ENCODE measurements at regions not wholly inside any gene's neighbourhood (a gene's known extent, or its start where the extent isn't known, plus 50 kb on each side); places are given as distances from the start of the nearest gene placed in this dataset.
"Not testable (repeated sequence)": the region's sequence is repeated elsewhere in the genome, so short reads cannot be mapped to it uniquely, and the experiment has no call there.

DNA sequence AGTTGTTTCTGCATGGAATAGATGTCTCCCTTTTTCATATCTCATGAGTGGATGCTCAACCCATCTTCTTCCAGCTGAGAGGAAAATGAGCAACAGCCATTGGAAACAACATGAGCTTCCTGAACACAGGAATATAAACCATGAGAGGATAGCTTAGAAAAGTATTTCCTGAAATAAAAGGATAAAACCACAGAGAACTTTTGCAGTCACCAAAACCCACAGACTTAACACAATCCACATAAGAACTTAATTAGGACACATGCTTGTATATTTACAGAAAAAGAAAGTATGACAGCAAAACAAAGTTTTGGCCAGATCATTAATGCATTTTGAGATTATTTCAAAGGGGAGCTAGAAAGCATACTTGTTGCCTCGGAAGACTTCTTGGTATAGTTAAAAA lies 180.5 kb upstream of the RASGRP1 start:
- peak; percentile 44 for DNase-seq

DNA sequence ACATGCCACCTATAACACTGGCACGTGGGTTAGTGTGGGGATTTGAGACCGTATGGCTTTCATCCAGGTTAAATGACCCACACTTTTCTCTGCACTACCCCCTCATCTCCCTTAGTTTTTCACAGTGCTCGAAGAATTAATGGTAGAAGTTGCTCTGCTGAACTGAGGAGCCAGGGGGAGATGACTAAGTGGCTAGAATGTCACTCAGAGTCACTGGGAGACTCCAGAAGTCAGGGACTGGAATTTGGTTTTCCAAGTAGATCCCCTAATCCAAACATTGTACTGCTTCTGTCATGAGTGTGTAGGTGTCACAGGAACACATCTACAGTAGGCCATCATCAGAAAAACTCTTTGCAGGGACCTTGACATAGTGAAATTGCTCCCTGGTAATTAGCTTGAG lies 181.0 kb upstream of the RASGRP1 start:
- no peak for DNase-seq

DNA sequence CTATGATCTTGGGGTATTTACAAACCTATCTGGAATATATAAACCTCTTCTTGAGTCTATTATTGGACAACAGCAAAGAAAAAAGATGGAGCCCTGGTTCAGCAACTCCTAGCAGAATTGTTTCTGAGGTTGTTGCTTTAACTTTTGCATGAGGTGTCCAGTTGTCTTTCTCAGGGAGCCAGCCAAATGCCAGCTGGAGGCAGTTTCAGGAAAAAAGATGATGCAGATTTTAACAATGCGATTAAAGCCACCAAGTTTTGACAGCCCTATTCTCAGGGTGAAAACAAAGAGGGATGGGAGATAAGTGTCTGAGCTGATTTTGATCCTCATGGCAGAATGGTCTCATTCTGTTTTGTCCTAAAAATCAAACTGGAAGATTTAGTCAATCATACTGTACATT lies 181.6 kb upstream of the RASGRP1 start:
- DNase-seq, result no peak

- no peak for DNase-seq
Observed at GRCh38 chr15:38748710-38749109, 184.1 kb upstream of the RASGRP1 start.

DNA sequence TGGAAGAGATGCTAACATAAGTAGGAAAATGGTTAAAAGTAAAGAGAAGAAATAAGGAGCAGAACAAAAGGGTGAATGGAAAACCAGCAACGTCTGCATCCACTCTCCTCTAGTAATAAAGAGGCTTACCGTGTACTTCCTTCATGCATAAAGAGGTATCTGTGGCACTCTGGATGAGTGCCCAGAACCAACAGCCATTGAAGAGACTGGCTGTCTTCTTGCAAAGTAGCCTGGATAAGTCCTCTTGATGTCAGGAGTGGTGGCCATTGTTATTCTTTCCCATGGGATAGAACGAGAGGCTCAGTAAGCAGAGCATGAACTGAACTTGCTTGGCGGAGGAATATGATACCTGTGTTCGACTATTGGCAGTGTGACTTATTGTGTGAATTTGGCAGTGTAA lies 186.2 kb upstream of the RASGRP1 start:
- DNase-seq, result no peak

DNA sequence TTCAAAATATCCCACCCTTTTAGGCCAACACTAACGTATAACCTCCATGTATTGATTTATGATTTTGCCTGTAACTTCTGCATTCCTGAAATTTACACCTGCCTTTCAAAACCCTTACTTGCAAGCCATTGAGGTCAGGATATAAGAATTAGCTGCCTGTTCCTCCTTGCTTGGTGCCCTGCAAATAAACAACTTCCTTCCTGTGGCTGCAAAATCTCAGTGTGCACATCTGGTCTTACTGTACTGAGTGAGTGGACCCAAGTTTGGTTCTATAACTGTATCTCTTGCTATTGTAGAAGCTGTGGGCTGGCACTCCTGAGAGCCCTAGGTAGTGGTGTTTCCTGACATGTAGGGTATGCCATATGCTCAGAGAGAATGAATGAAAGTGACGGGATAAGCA lies 191.1 kb upstream of the RASGRP1 start:
- DNase-seq, result no peak

GRCh38 chr15:38756441-38756840 lies 191.8 kb upstream of the RASGRP1 start:
- no peak for DNase-seq

- no peak for DNase-seq
Observed at GRCh38 chr15:38758043-38758442, 193.4 kb upstream of the RASGRP1 start.

- no peak for DNase-seq
Observed at GRCh38 chr15:38761681-38762080, 197.1 kb upstream of the RASGRP1 start.

- DNase-seq, result no peak
Observed at GRCh38 chr15:38768970-38769369, 204.4 kb upstream of the RASGRP1 start.

- no peak for DNase-seq
Observed at GRCh38 chr15:38769492-38769891, 204.9 kb upstream of the RASGRP1 start.

DNA sequence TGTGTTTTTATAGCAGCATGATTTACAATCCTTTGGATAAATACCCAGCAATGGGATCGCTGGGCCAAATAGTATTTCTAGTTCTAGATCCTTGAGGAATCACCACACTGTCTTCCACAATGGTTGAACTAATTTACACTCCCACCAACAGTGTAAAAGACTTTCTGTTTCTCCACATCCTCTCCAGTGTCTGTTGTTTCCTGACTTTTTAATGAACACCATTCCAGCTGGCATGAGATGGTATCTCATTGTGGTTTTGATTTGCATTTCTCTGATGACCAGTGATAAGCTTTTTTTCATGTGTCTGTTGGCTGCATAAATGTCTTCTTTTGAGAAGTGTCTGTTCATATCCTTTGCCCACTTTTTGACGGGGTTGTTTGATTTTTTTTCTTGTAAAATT lies 209.5 kb upstream of the RASGRP1 start:
- DNase-seq, result not testable (repeated sequence)

- no peak for DNase-seq
Observed at GRCh38 chr15:38781196-38781595, 216.6 kb upstream of the RASGRP1 start.

DNA sequence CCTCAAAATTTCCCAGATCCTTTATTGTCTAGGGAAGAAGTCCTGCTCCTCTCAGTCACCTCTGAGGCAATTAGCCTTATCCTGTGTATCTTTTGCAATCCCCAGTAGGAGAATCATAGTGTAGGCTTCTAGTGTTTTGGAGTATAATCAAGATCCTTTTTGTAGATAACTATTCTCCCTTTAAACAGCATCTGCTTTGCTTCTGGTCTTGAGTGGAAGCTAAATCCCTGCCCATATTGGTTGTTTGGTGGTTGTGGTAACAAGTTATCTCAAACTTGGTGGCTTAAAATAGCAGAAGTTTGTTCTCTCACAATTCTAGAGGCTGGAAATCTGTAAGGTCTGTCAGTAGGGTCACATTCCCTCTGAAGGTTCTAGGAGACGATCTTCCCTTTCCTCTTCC lies 217.5 kb upstream of the RASGRP1 start:
- no peak for DNase-seq

DNA sequence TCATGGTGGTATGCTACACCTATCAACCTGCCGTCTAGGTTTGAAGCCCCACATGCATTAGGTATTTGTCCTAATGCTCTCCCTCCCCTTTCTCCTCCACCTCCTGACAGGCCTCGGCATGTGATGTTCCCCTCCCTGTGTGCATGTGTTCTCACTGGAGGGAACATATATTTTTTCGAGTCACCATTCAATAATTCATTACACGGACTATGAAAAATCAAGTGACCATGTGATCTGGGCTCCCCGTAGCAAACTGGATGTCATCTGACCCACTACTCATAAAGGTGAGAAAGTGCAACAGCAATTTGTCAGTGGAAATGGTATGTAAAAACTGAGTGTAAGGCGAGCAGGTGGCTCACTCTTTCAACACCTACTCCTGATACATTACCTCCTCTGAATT lies 224.3 kb upstream of the RASGRP1 start:
- no peak for DNase-seq

DNA sequence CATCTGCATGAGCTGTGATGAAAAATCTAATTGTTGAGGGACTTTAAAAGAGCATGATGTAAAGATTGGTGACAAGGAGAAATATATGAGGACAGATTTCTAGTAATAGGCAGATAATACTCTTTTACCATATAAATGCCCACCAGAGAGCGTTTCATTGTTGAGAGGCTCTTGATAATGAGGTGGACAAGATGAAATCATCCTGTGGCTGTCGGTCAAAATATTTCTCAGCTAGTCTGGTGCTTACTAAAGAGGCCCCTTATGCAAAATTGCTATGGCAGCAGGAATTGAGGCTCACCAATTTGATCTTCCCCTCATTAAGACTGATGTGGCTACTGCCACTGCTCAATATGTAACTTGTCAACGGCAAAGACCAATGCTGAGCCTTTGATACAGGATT lies 225.0 kb upstream of the RASGRP1 start:
- DNase-seq, result no peak

GRCh38 chr15:38793206-38793810 lies 228.7 kb upstream of the RASGRP1 start:
- no peak for DNase-seq

DNA sequence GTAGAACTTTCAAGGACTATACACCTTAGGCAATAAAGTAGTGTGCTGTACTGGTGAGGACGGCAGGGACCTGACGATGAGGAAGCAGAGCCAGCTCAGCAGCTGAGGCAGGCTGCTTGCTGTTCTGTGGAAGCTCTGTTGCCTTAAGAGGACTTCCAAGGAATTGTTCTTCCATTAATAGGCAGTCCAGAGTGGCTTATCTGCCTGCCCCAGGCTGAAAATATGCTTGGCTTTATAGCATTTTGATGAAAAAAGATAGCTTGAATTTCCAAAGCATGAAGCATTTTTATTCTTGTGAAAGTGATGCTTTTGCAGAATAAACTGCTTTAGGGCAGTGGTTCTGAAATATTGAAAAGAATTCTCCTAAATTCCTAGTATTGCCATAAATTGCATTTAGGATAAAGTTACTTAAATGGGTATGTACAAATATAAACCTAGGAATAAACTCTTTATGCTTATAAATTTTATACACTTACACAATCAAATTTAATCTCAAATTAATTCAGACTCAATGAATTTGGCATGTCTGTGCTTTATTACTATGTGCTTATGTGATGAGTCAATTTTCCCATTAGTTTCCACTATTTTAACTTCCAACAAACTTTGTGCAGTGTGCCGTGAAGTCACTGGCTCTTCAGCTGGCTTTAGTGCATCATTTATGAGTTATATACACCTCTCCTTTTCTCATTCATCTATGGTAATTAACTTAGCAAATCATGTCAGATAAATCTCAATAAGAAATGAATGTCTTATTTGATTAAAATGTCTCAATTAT lies 231.0 kb upstream of the RASGRP1 start:
- no peak for DNase-seq

DNA sequence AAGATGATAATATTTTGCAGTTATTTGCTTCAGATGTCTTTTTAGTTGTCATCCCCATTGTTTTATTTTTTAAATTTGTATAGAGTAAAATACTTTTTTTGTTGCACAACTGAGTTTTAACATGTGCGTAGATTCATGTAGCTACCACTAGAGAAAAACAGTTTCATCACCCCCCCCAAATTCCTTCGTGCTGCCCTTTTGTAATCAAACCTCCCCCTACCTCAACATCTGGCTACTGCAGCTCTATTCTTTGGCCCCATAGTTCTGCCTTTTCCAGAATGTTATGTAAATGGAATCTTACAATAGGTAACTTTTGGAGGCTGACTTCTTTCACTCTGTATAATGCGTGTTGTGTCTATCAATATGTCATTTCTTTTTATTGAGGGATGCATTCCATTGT lies 232.0 kb upstream of the RASGRP1 start:
- no peak for DNase-seq

DNA sequence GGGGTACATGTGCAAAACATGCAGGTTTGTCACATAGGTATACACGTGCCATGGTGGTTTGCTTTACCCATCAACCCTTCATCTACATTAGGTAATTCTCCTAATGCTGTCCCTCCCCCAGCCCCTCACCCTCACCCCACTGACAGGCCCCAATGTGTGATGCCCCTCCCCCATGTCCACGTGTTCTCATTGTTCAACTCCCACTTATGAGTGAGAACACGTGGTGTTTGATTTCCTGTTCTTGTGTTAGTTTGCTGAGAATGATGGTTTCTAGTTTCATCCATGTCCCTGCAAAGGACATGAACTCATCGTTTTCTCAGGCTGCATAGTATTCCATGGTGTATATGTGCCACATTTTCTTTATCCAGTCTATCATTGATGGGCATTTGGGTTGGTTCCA lies 232.9 kb upstream of the RASGRP1 start:
- not testable (repeated sequence) for DNase-seq

DNA sequence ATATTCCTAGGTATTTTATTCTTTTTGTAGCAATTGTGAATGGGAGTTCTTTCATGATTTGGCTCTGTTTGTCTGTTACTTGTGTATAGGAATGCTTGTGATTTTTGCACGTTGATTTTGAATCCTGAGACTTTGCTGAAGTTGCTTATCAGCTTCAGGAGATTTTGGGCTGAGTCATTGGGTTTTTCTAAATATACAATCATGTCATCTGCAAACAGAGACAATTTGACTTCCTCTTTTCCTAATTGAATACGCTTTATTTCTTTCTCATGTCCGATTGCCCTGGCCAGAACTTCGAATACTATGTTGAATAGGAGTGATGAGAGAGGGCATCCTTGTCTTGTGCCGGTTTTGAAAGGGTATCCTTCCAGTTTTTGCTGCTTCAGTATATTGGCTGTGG lies 234.6 kb upstream of the RASGRP1 start:
- not testable (repeated sequence) for DNase-seq

DNA sequence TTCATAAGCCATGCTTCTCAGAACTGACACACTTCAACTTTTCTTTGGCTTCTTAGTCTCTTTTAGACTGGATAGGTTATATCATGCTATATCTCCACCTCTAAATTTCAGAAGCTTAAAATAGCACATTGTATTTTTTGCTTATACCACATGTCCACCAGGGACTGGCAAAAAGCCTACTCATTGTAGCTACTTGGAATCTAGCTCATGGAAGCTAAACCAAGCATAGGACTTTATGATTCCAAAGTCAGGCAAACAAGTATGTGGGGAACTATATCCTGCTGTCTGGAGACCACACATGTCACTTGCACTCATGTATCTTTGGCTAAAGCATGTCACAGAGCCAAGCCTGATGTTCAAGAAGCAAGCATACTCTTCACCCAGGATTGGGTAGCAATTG lies 245.0 kb upstream of the RASGRP1 start:
- no peak for DNase-seq

GRCh38 chr15:38810686-38811085 lies 246.1 kb upstream of the RASGRP1 start:
- no peak for DNase-seq

DNA sequence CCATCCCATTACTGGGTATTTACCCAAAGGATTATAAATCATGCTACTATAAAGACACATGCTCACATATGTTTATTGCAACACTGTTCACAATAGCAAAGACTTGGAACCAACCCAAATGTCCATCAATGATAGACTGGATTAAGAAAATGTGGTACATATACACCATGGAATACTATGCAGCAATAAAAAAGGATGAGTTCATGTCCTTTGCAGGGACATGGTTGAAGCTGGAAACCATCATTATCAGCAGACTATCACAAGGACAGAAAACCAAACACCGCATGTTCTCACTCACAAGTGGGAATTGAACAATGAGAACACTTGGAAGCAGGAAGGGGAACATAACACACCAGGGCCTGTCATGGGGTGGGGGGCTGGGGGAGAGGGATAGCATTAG lies 249.6 kb upstream of the RASGRP1 start:
- DNase-seq, result not testable (repeated sequence)
